HEK293 (cell line): ENCODE measurements at regions not wholly inside any gene's neighbourhood (a gene's known extent, or its start where the extent isn't known, plus 50 kb on each side); places are given as distances from the start of the nearest gene placed in this dataset.
"Not testable (repeated sequence)": the region's sequence is repeated elsewhere in the genome, so short reads cannot be mapped to it uniquely, and the experiment has no call there.

Experiments
- CTCF ChIA-PET: fragments of 350-600 bp; formaldehyde crosslinking; extraction: SDS; loops from one replicate; lab custom pipeline; 2021; ENCODE audit warnings: antibody characterized with exemption; lab: Yijun Ruan, JAX
- POLR2A ChIA-PET: fragments of 300-600 bp; formaldehyde crosslinking; extraction: SDS; loops from one replicate; lab custom pipeline; 2020; ENCODE audit warnings: antibody characterized with exemption, inconsistent platforms; lab: Yijun Ruan, JAX
- H3K27ac ChIP-seq: fragments of 200-500 bp; sonication (Bioruptor generic); 2 replicates; pipeline ENCODE4 v1.5.1; 2014; ENCODE audit warnings: low read depth, low read length, control low read depth, inconsistent platforms; ENCODE audit errors: extremely low read depth
- H3K36me3 ChIP-seq, 2 experiments: fragments of 200-500 bp in 1 of 2; sonication (Bioruptor generic) in 1 of 2; 1 replicate in 1 of 2; 2 replicates in 1 of 2; pipeline ENCODE4 v1.5.1; 2014 to 2017; ENCODE audit warnings: inconsistent platforms in 2 of 2, low read length in 2 of 2; ENCODE audit not compliant: control insufficient read depth in 2 of 2, insufficient read depth in 1 of 2
- H3K4me1 ChIP-seq: fragments of 200-500 bp; sonication (Bioruptor generic); 2 replicates; pipeline ENCODE4 v1.5.1; 2014; ENCODE audit warnings: mild to moderate bottlenecking, low read length, inconsistent platforms; ENCODE audit not compliant: control insufficient read depth, insufficient read depth
- H3K4me3 ChIP-seq: 2 replicates; pipeline ENCODE4 v1.5.1; 2011; ENCODE audit warnings: low read depth, mild to moderate bottlenecking, control low read depth, low read length, moderate library complexity
- H3K9me3 ChIP-seq: fragments of 200-500 bp; sonication (Bioruptor generic); 2 replicates; pipeline ENCODE4 v1.5.1; 2014; ENCODE audit warnings: low read depth, low read length, inconsistent platforms; ENCODE audit not compliant: control insufficient read depth, insufficient read depth
- EGR2 ChIP-seq: fragments of 450-650 bp; formaldehyde crosslinking; IDR thresholded peaks from 2 replicates; pipeline ENCODE4 v1.5.1; 2016; ENCODE audit warnings: low read depth, missing biosample characterization, missing genetic modification characterization
- HOXC10 ChIP-seq: sonication (generic); formaldehyde crosslinking; IDR thresholded peaks from 2 replicates; pipeline ENCODE4 v1.8.1; 2023; ENCODE audit warnings: mild to moderate bottlenecking, missing genetic modification reagents
- KLF8 ChIP-seq: fragments of 450-650 bp; formaldehyde crosslinking; IDR thresholded peaks from 2 replicates; pipeline ENCODE4 v1.5.1; 2016; ENCODE audit warnings: missing biosample characterization, missing genetic modification characterization
- RBAK ChIP-seq: fragments of 450-650 bp; formaldehyde crosslinking; IDR thresholded peaks from 2 replicates; pipeline ENCODE4 v1.5.1; 2016; ENCODE audit warnings: missing biosample characterization, missing genetic modification characterization
- ZFP41 ChIP-seq: fragments of 450-650 bp; formaldehyde crosslinking; IDR thresholded peaks from 2 replicates; pipeline ENCODE4 v1.5.1; 2016; ENCODE audit warnings: missing biosample characterization, missing genetic modification characterization, borderline replicate concordance
- ZIC2 ChIP-seq: fragments of 450-650 bp; formaldehyde crosslinking; IDR thresholded peaks from 2 replicates; pipeline ENCODE4 v1.5.1; 2016; ENCODE audit warnings: missing biosample characterization, missing genetic modification characterization
- ZNF114 ChIP-seq: fragments of 450-650 bp; formaldehyde crosslinking; IDR thresholded peaks from 2 replicates; pipeline ENCODE4 v1.5.0; 2017; ENCODE audit warnings: missing biosample characterization, missing genetic modification characterization
- ZNF169 ChIP-seq: fragments of 450-650 bp; formaldehyde crosslinking; IDR thresholded peaks from 2 replicates; pipeline ENCODE4 v1.5.1; 2016; ENCODE audit warnings: missing biosample characterization, missing genetic modification characterization
- ZNF202 ChIP-seq: fragments of 450-650 bp; formaldehyde crosslinking; IDR thresholded peaks from 2 replicates; pipeline ENCODE4 v1.5.1; 2016; ENCODE audit warnings: missing biosample characterization, missing genetic modification characterization, borderline replicate concordance
- ZNF23 ChIP-seq: fragments of 450-650 bp; formaldehyde crosslinking; IDR thresholded peaks from 2 replicates; pipeline ENCODE4 v1.5.1; 2016; ENCODE audit warnings: missing biosample characterization, missing genetic modification characterization, borderline replicate concordance
- ZNF26 ChIP-seq: fragments of 450-650 bp; formaldehyde crosslinking; IDR thresholded peaks from 2 replicates; pipeline ENCODE4 v1.5.1; 2016; ENCODE audit warnings: missing biosample characterization, missing genetic modification characterization
- ZNF521 ChIP-seq: fragments of 450-650 bp; formaldehyde crosslinking; IDR thresholded peaks from 2 replicates; pipeline ENCODE4 v1.5.1; 2017; ENCODE audit warnings: missing biosample characterization, mild to moderate bottlenecking, missing genetic modification characterization
- ZNF529 ChIP-seq: fragments of 450-650 bp; formaldehyde crosslinking; IDR thresholded peaks from 2 replicates; pipeline ENCODE4 v1.5.1; 2017; ENCODE audit warnings: missing genetic modification characterization, missing biosample characterization; ENCODE audit not compliant: insufficient replicate concordance
- ZNF530 ChIP-seq: fragments of 450-650 bp; formaldehyde crosslinking; IDR thresholded peaks from 2 replicates; pipeline ENCODE4 v1.5.1; 2016; ENCODE audit warnings: low read depth, missing biosample characterization, missing genetic modification characterization
- ZNF549 ChIP-seq: fragments of 450-650 bp; IDR thresholded peaks from 2 replicates; pipeline ENCODE4 v1.5.1; 2018; ENCODE audit warnings: missing biosample characterization, missing genetic modification characterization, mild to moderate bottlenecking, inconsistent platforms, moderate library complexity
- ZNF596 ChIP-seq: fragments of 450-650 bp; IDR thresholded peaks from 2 replicates; pipeline ENCODE4 v1.5.0; 2018; ENCODE audit warnings: missing biosample characterization, mild to moderate bottlenecking, missing genetic modification characterization, moderate library complexity
- ZNF670 ChIP-seq: fragments of 450-650 bp; formaldehyde crosslinking; IDR thresholded peaks from 2 replicates; pipeline ENCODE4 v1.5.1; 2016; ENCODE audit warnings: missing biosample characterization, missing genetic modification characterization, low read depth
- ZNF76 ChIP-seq: fragments of 450-650 bp; formaldehyde crosslinking; IDR thresholded peaks from 2 replicates; pipeline ENCODE4; 2016; ENCODE audit warnings: low read depth, missing biosample characterization, missing genetic modification characterization, borderline replicate concordance
- ZXDB ChIP-seq: fragments of 450-650 bp; formaldehyde crosslinking; IDR thresholded peaks from 2 replicates; pipeline ENCODE4 v1.5.1; 2016; ENCODE audit warnings: missing biosample characterization, missing genetic modification characterization

DNA sequence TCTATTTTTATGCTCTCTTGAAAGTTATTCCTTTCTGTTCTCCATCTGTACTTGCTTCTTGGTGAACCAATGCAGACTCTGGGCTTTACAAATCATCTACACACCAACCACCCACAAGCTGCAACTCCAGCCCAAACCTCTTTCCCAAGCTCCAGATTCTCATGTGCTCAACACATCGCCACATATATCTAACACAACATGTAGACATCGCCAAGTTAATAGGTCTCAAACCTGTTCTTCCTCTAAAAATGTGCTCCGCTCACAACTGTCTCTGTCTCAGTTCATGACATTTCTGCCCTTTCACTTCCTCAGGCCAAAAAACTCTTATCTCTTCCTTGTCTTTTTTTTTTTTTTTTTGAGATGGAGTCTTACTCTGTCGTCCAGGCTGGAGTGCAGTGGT lies 95.7 kb upstream of the EEPD1 start:
- H3K4me3 ChIP-seq, result no peak overlapping the region
- no peaks in the 10 kb centered on the region for H3K9me3 ChIP-seq
- no peak overlapping the region for H3K27ac ChIP-seq
- no peaks in the 10 kb centered on the region for H3K4me1 ChIP-seq
- H3K36me3 ChIP-seq, result no peaks in the 10 kb centered on the region
- ChIA-PET CTCF (interaction anchor here (0.7 to 1.2 kb wide), 2 partner anchors 12 to 36 kb away, joined by 3 to 6 read pairs; no protein-coding TSS in a partner anchor), POLR2A (interaction anchor here (0.7 kb wide), 1 partner anchor 33 kb away, joined by 3 read pairs; no protein-coding TSS in a partner anchor)
- TF ChIP-seq ZFP41 (tag by site-specific recombination) (no peak), ZNF114 (tag by site-specific recombination) (no peak), HOXC10 (no peak), ZNF521 (tag by site-specific recombination) (no peak), ZNF76 (tag by site-specific recombination) (no peak), ZNF26 (tag by site-specific recombination) (no peak), ZNF23 (tag by site-specific recombination) (no peak), ZNF202 (no peak), ZNF169 (tag by site-specific recombination) (no peak), EGR2 (tag by site-specific recombination) (no peak), RBAK (tag by site-specific recombination) (no peak), ZNF549 (tag by site-specific recombination) (no peak), ZNF670 (tag by site-specific recombination) (no peak), ZNF529 (no peak), ZIC2 (tag by site-specific recombination) (no peak)

GRCh38 chr7:36058020-36058592 lies 94.9 kb upstream of the EEPD1 start:
- ChIA-PET CTCF (no interaction called here), POLR2A (interaction anchor here (0.7 kb wide), 1 partner anchor 33 kb away, joined by 3 read pairs; no protein-coding TSS in a partner anchor)
- no peaks in the 10 kb centered on the region for H3K9me3 ChIP-seq
- H3K36me3 ChIP-seq, result no peaks in the 10 kb centered on the region
- H3K4me1 ChIP-seq, result no peaks in the 10 kb centered on the region
- no peak overlapping the region for H3K27ac ChIP-seq
- no peak overlapping the region for H3K4me3 ChIP-seq
- TF ChIP-seq ZXDB (tag by site-specific recombination) (no peak), HOXC10 (no peak), KLF8 (tag by site-specific recombination) (no peak), ZNF530 (no peak), ZNF596 (tag by site-specific recombination) (no peak)

GRCh38 chr7:36060388-36060787 lies 92.7 kb upstream of the EEPD1 start:
- H3K4me1 ChIP-seq, H3K36me3 ChIP-seq, POLR2A ChIA-PET, H3K27ac ChIP-seq, H3K9me3 ChIP-seq, H3K4me3 ChIP-seq: not testable (repeated sequence)
- CTCF ChIA-PET, result interaction anchor here (0.5 kb wide), 1 partner anchor 19 kb away, joined by 3 read pairs; no protein-coding TSS in a partner anchor
